GM20431 (cell line): ENCODE measurements at regions not wholly inside any gene's neighbourhood (a gene's known extent, or its start where the extent isn't known, plus 50 kb on each side); places are given as distances from the start of the nearest gene placed in this dataset.
"Not testable (repeated sequence)": the region's sequence is repeated elsewhere in the genome, so short reads cannot be mapped to it uniquely, and the experiment has no call there.

Source experiments
- in situ Hi-C: fragments of 300-500 bp; cut with MseI, MboI; formaldehyde crosslinking; loops from one replicate; pipeline ENCODE4 v1.15.0; 2020; ENCODE audit warnings: low sequenced_read_pairs; ENCODE audit not compliant: unreplicated experiment

DNA sequence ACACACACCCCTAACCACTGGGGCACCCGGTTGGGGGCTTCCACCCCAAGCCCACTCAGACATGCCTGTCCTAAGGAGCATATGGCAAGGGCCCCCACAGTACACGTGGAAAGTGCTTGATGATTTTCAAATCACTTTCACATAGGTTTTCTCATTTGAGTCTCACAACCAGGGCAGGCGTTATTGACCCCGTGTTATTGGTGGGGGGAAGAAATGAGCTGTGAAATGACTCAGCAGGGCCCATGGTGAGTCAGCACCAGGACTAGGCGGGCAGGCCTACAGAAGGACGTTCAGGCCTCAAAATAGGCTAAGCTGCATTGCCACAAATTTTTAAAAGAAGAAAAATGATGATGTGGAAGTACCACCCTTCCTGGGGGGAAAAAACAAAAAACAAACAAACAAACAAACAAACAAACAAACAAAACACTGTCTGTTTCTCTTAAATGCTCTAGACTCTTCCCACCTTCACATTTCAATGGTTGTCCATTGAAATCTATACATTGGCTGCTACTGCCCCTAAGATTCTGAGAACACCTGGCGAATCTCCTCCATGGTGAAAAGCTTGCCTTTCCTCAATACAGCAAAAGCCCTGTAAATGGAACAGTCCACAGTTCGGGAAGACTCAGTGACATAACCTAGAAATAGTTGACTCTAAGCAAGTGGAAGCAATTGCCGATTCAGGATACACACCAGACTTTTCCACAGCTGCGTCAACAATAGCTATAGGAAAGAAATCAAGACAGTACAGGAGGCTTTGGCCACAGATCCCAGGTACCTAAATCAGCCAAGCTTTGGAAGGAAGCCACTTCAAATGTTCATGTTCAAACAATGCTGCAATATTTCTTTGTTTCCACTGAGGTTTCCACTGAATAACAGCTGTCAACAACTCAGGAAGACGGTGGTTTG lies 234.7 kb downstream of the TOMM20 start:
- in situ Hi-C loops, result no loop called here

DNA sequence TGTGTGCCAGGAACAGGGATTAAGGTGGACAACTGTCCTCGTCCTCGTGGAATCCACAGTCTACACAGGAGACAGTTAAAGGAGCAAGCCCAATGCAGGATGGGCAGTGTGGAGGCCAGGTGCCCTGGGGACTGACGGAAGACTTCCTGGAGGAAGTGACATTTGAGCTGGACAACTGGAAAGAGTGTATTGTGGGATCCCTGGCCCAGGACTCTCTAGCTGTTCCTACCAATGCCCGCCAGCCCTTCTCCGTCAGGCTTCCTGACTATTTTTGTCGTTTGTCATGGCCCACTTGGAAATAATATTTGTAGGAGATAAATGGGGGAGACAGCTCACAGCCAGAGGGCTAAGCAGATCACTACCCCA lies 235.3 kb downstream of the TOMM20 start:
- in situ Hi-C loops, result no loop called here

DNA sequence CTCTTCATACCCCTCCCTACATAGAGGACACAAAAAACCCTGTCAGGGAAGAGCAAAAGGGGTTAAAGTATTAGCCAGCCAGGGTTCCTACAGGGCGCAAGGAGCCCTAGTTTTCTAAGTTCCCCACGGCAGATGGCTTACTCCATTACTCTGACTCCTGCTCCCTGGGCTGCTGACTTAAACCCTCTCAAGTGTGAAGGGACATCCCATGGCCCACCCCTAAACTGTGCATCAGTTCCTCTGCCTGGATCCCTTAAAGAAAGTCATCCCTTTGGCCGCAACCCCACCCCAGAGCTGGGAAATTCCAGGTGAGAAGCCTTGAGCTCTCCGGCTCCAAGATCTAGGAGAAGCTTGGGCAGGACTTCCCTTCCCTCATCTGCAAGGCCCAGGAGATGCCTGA lies 236.0 kb downstream of the TOMM20 start:
- in situ Hi-C loops, result no loop called here

DNA sequence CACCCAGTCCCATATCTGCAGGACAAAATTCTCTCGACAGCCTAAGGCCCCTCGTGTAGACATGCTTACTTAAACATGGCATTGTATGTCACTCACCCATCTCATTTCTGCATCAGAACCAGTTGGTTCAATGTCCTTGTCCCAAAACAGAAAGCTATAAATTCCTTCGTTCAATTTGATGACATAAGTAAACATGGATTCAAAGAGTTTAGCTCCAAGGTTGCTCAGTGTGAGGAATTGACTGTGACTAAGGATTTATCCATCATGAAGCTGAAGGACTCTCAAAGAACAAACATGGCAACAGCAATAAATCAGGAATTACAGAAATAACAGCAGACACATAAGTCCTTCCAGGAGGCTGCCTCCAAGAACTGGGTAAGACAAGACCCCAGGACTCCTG lies 237.2 kb downstream of the TOMM20 start:
- in situ Hi-C loops, result no loop called here

DNA sequence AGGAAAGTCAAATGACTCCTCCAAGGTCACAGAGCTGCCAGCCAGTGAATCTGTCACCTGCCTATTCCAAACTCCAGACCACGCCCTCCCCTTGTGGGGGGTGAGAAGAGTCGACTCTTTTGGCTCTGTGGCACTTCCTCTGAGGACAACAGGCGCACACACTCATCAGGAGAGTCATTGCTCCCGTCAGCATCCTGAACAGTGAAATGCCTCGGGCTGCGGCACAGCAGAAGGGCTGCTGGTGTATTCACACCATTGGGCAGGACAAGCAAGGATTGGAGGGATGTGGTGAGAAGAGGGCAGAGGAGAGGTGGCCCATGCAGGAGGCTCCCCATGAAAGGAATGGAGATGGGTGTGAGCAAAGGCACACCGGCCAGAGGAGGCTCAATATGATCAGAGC lies 239.0 kb downstream of the TOMM20 start:
- in situ Hi-C loops, result no loop called here

DNA sequence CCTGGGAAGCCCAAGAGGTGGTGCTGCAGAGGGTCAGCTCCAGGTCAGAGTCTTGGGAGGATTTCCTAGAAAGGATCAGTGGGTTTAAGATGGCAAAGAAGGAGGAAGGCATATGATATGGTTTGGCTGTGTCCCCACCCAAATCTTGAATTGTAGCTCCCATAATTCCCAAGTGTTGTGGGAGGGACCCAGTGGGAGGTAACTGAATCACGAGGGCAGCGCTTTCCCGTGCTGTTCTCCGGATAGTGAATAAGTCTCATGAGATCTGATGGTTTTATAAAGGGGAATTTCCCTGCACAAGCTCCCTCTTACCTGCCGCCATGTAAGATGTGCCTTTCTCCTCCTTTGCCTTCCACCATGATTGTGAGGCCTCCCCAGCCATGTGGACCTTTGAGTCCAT lies 240.4 kb downstream of the TOMM20 start:
- in situ Hi-C loops, result not testable (repeated sequence)

DNA sequence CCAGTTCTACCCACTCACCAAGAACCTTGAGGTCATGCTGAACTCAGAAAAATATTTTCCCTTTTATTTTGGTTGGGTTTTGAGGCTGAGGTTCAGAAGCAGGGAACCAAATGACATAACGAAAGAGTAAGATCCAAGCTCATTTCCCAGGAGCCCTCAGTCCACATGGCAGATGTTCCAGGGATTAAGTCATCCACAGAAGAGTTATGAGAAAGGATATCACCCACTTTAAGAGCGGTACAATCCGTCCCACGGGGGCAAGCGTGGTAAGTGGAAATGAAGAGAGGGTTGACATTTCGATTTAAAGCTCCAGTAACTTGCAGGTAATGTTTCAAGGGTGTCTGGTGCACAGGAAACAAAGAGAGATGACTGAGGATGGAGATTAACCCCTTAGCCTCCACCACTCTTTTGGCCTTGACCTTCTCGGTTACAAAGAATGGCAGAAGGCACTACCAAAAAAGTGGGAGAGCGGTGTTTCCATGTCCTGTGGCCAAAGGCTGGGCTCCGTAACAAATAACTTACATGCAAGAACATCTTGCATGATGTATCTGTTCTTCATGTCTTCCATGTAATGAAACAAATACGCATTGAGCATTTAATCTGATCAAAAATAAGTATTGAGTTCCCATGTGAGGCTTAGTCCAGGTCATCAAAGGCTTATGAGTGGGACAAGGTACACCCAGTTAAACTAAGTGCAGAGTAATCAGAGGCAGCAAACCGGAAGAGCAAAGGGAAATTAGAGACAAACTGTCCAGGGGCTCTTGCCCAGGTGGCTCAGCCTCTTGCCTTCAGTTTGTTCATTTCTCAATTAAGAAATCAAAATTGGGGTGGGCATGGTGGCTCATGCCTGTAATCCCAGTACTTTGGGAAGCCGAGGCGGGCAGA lies 241.4 kb downstream of the TOMM20 start:
- in situ Hi-C loops, result no loop called here

DNA sequence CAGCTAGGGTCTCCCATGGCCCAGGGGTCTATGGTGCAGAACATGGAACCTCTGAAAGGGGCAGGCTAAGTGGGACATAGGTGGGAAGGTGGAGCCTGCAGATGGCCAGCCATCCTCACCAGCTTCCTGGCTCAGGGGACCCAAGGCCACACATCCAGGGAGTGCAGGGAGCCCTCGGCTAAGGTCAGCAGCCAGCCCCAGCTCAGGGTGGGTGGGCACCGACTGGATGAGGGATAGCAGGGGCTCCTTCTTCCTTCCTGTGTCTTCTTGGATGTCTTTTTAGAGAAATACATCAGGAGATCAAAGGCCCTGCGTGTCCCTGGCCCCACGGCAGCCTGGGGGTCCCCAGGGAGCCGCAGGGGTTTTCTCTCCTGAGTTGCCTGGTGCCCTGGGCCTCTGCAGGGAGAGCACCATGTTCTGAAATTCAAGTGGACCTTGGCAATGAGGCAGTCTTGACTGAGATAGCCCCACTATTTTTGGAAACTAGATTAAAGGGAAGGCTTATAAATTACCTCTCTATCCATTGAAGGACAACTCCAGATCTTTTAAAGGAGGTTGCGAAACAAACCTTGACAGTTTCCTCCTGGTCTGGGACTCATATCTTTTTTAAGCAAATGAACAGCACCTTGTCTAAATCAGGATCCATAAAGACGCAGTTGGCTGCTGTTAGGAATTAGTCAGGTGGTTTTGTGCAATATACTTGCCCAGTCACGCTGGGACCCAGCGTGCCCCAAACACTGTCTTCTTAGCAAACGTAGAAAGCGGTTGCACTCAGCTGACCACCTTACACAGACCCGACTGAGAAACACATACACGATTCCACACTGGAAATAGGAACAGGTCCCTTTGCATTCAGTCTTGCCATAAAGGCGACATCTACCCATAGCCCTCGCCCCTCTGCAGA lies 242.3 kb downstream of the TOMM20 start:
- in situ Hi-C loops, result no loop called here

DNA sequence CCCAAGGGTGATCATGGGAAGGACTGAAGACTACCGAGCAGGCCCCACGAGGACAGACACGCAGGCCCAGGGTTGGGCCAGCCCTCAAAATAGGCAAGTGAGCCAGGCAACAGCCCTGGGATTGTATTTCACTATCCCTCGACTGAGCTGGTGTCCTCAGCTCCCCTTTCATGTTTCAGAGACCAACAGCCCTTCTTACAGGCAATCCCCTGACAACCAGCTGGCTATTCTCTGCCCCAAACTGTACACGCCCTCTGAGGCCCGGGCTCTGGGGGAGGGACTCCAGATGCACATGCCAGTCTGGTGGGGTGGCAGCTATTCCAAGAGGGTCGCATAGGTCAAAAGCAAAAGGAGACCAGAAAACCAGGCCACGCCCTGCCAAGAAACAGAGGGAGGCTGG lies 243.0 kb downstream of the TOMM20 start:
- in situ Hi-C loops, result no loop called here

DNA sequence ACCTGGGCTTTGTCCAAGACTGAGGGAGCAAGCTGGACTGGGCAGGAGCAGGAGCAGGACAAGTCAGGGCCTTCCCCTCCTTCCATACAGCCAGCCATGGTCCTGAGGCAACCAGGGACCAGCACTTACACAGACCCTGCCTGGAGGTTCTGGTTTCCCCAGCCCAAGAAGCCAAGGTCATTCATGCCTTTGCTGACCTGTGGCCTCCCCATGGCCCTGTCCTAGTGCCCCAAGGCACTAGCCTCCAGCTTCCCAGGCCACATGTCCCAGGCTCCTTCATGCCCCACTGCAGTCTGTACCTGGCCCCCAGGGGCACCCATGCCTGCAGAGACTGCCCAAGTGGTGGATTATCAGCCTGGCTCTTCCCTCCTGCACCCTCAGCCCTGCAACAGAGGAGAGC lies 243.9 kb downstream of the TOMM20 start:
- in situ Hi-C loops, result no loop called here

DNA sequence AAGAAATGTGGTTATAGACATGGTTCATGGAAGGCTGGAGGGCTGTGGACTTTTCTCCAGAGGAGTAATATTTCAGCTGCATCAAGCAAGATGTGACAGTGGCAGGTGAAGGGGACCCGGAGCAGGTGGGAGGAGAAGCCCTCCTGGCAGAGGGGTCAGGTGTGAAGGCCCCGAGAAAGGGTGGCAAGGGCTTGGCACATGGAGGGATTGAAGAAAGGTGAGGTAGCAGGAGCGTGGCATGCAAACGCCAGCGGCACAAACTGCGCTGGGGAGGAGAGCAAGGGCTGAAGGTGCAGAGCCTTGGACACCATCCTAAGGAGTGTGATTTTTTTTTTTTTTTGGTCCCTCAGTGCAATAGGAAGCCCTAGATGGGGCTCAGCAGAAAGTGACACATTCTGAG lies 244.6 kb downstream of the TOMM20 start:
- in situ Hi-C loops, result no loop called here

DNA sequence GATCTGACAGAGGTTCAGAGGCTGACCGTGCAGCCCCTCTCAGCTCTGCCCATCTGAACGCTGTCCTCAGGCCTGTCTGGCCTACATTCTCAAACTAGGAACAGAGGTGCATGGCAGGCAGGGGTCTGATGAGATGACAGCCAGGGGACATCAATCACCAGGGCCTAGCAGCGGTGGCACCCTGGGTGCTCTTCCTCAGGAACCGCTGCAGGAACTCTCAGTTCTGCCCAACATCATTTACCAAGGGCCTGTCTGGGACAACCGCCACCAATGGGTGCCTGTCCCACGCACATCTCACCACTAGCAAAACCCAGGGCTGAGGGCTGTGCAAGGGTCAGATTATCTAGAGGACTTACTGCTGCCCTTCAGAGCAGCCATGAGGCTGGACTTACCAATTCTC lies 245.7 kb downstream of the TOMM20 start:
- in situ Hi-C loops, result no loop called here

DNA sequence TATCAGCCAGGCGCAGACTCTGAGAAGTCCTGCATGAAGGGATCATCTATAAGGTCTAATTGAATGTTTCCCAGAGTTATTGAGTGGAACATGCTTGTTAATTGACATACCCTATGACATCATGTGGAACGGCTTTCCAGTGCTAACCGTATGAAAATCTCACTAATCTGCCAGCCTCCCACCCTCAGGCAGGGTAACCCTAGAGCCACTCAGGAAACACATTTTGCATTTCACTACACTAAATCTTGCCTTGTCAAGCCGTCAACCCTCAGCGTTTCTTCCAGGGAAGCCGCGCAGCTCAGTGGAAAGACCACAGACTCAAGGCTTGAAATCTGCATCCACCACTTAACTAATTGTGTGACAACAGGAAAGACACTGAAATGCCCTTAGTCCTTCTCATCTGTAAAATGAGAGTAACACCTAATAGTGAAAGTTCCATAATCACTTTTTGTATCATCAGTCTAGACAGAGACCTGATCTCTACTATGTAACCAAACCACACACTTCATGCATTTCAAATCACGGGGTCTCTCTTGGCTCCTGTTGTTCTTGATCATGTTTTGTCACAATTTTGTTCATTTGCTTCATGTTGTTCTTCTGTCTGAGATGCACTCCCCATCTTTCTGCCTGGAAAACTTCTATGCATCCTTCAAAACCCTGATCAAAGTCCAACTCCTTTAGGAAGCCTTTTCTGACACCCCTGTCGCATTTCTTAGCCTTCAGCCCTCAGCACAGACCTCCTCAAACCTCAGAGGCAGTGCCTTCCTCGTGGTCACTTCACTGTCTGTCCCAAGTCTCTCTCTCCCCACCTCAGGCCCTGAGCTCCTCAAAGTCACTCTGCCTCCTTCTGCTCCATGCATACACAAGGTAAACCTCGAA lies 246.5 kb downstream of the TOMM20 start:
- in situ Hi-C loops, result no loop called here

DNA sequence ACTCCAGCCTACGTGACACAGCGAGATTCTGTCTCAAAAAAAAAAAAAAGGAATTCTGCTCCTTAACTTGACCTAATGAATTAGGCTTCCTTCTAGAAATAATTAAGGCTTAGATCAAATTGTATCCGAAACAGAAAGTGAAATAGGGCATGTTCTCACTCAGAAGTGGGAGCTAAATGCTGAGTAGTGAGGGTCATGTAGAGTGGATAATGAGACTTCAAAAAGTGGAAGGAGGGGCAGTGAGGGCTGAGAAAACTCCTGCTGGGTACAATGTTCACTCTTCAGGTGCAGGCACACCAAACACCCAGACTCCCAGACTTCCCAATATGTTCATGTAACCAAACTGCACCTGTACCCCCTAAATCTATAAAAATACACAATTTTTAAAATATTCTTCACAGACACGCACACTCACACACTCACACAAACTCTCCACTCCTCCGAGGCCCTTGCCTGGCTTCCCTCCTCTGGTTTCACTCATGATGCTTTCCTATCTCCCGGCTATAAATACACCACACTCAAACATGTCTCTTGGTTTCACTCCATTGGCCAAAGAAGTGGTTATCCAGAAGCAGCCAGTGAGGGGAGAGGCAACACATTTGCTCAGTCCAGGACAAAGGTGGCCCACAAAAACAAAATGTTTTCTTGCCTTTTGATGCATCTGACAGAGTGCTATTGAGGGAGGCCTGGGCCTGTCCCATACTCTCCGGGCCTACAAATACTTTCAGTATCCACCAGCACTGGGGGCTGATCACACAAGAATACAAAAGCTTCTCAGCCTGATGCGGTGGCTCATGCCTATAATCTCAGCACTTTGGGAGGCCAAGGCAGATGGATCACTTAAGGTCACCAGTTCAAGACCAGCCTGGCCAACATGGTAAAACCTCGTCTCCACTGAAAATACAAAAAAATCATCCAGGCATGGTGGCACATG lies 249.2 kb downstream of the TOMM20 start:
- in situ Hi-C loops, result no loop called here

DNA sequence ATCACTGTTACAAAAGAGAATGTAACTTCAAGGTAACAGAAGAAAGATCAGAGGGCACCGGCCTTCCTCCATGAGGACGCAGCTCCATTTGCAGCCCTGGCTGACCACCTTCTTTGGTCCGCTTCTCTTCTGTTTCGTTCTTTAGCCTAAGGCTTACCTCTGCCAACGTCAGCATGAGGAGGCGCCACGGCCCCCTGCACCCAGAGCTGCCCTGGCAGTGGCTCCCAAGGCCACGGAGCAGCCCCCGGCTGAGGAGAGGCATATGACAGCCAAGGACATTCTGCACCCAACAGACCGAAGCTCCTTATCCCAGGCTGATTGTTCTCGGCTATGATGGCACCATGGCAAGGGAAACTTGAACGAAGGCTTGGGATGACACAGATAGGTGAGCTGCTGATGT lies 250.3 kb downstream of the TOMM20 start:
- in situ Hi-C loops, result no loop called here

DNA sequence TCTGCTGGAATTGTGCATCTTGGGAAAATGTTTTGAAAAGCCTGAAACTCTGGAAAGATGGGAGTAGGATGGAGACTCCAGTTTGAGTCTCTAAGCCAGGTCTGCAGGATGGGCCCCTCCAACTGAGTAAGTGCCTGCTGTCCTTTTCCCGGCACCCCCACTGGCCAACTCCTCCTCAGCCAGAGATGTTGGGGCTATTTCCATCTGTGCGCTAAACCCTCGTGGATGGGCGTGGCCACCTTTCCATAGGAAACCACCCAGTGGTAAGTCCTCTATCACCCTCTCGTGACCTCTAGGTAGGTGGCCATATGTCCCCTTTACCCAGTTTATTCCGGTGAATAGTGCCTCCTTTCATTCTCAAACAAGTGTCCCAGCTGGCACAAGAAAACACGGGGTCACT lies 250.9 kb downstream of the TOMM20 start:
- in situ Hi-C loops, result no loop called here

DNA sequence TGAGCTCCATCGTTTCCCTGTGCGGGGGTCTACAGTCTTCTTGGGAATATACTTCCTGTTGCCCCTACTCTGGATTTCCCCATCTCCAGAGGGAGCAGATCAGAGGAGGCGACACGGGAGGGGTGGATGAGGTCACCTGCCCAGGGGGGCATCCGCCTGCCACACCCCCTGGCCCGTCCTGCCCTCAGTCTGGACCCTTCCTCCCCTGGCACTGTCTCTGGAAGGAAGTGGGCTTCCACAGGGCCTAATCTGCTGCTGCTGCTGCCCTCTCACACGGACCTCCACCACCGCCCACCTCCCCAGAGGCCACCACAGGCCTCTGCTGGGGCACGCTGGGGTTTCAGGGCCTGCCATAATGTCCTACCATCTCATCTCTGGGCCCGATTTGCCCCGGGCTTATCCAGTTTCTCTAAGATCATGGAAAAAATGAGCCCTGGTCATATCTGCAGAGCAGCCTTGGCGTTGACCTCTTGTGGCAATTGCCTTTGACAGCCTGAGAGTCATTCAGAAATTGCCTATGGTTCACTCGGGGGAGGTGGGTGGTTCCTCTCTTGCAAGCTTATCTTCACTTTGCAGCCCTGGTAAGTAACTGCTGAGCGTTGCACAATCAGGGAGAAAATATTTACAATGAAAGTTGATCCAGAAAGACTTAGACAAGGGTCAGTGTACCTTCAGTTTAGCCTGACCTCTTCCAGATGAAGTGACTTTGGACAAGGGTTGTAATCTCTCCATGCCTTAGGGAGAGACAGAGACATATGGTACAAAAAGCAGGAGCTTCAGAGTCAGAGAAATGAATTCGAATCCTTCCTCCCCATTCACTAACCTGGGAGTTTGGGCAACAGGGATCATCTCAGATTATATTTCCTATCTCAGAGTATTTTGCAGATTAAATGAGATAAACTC lies 252.4 kb downstream of the TOMM20 start:
- in situ Hi-C loops, result no loop called here
